ENCODE measurements at regions not wholly inside any gene's neighbourhood (a gene's known extent, or its start where the extent isn't known, plus 50 kb on each side); places are given as distances from the start of the nearest gene placed in this dataset.

- TF ChIP-seq EZH2 (IDR thresholded peaks at IDR 0.05; ENCODE audit: insufficient read depth, low read length): no peak
- TF ChIP-seq CTCF (IDR thresholded peaks at IDR 0.05; ENCODE audit: insufficient read depth, low read depth, low read length): no peak
- Histone ChIP-seq H3K4me3 (ENCODE audit: insufficient read depth, low read depth, low read length) (no peak overlapping the region), H3K4me2 (ENCODE audit: low read length) (no peak overlapping the region), H3K27me3 (ENCODE audit: insufficient read depth, low read length) (no peaks in the 10 kb centered on the region), H3K36me3 (ENCODE audit: insufficient read depth, low read length) (no peaks in the 10 kb centered on the region), H4K20me1 (ENCODE audit: insufficient read depth, low read length) (no peaks in the 10 kb centered on the region), H3K79me2 (ENCODE audit: insufficient read depth, low read length) (no peaks in the 10 kb centered on the region), H3K9me3 (ENCODE audit: insufficient read depth, low read depth, low read length) (no peaks in the 10 kb centered on the region), H3K4me1 (ENCODE audit: insufficient read depth, low read length) (no peaks in the 10 kb centered on the region), H3K27ac (ENCODE audit: low read depth, low read length) (no peak overlapping the region), H3K9ac (ENCODE audit: low read length) (no peak overlapping the region), H2AFZ (ENCODE audit: low read depth, low read length) (no peak overlapping the region)
- Mint-ChIP-seq H3K36me3 (ENCODE audit: low read depth, unreplicated experiment) (no peaks in the 10 kb centered on the region), H3K4me1 (ENCODE audit: low read depth, unreplicated experiment) (no peaks in the 10 kb centered on the region), H3K27ac (ENCODE audit: unreplicated experiment) (no peak overlapping the region), H3K9me3 (ENCODE audit: unreplicated experiment) (no peaks in the 10 kb centered on the region), H3K27me3 (ENCODE audit: low read depth, unreplicated experiment) (no peaks in the 10 kb centered on the region), H3K4me3 (ENCODE audit: unreplicated experiment) (no peak overlapping the region)
- FAIRE-seq (no peak), DNase-seq (ENCODE audit: low read depth) (no peak)
These were observed 62.2 kb upstream of the SOX6 start for GRCh38 chr11:16418428-16419097.

GRCh38 chr11:16412525-16413172 lies 56.3 kb upstream of the SOX6 start:
- FAIRE-seq: no peak
- Mint-ChIP-seq H3K36me3 (ENCODE audit: low read depth, unreplicated experiment) (no peaks in the 10 kb centered on the region), H3K27me3 (ENCODE audit: low read depth, unreplicated experiment) (no peaks in the 10 kb centered on the region)

More at GRCh38 chr11:16412525-16413172, 56.3 kb upstream of the SOX6 start:
- Histone ChIP-seq H2AFZ (ENCODE audit: low read depth, low read length) (no peak overlapping the region), H3K4me3 (ENCODE audit: insufficient read depth, low read depth, low read length) (no peak overlapping the region), H3K9ac (ENCODE audit: low read length) (no peak overlapping the region), H3K4me1 (ENCODE audit: insufficient read depth, low read length) (no peaks in the 10 kb centered on the region), H3K4me2 (ENCODE audit: low read length) (no peak overlapping the region), H3K27ac (ENCODE audit: low read depth, low read length) (no peak overlapping the region), H3K36me3 (ENCODE audit: insufficient read depth, low read length) (no peaks in the 10 kb centered on the region), H3K79me2 (ENCODE audit: insufficient read depth, low read length) (no peaks in the 10 kb centered on the region), H4K20me1 (ENCODE audit: insufficient read depth, low read length) (no peaks in the 10 kb centered on the region), H3K27me3 (ENCODE audit: insufficient read depth, low read length) (no peaks in the 10 kb centered on the region), H3K9me3 (ENCODE audit: insufficient read depth, low read depth, low read length) (no peaks in the 10 kb centered on the region)
- H3K4me1 Mint-ChIP-seq (ENCODE audit: low read depth, unreplicated experiment): no peaks in the 10 kb centered on the region
- TF ChIP-seq CTCF (IDR thresholded peaks at IDR 0.05; ENCODE audit: insufficient read depth, low read depth, low read length): no peak
- no peak for TF ChIP-seq EZH2 (IDR thresholded peaks at IDR 0.05; ENCODE audit: insufficient read depth, low read length)
- no peak overlapping the region for H3K27ac Mint-ChIP-seq (ENCODE audit: unreplicated experiment)
- DNase-seq (ENCODE audit: low read depth): no peak
- no peaks in the 10 kb centered on the region for H3K9me3 Mint-ChIP-seq (ENCODE audit: unreplicated experiment)
- H3K4me3 Mint-ChIP-seq (ENCODE audit: unreplicated experiment): no peak overlapping the region

All from astrocyte (in vitro differentiated cells and primary cell).